Calu3 (cell line): ENCODE measurements at regions not wholly inside any gene's neighbourhood (a gene's known extent, or its start where the extent isn't known, plus 50 kb on each side); places are given as distances from the start of the nearest gene placed in this dataset.

Experiments
- BruUV-seq: library from RNA; stranded (reverse); fragments of 400-500 nt; replicated peaks from 2 replicates; lab custom pipeline; 2021; lab: Mats Ljungman, UMichigan
- CTCF ChIA-PET: fragments of 300-600 bp; sonication (Branson Sonifier 250); formaldehyde crosslinking; loops from one replicate; lab custom pipeline; 2022; ENCODE audit warnings: antibody characterized with exemption; lab: Charles Lee
- DNase-seq: peaks from one replicate; pipeline ENCODE4 v3.0.0; 2022
- H3K27ac Mint-ChIP-seq: one replicate; pipeline ENCODE4 v1.8.0; 2022; ENCODE audit warnings: mixed read lengths; ENCODE audit not compliant: unreplicated experiment
- H3K27me3 Mint-ChIP-seq: one replicate; pipeline ENCODE4 v1.8.0; 2022; ENCODE audit warnings: mixed read lengths; ENCODE audit not compliant: unreplicated experiment
- H3K36me3 Mint-ChIP-seq: one replicate; pipeline ENCODE4 v1.8.0; 2022; ENCODE audit warnings: mild to moderate bottlenecking, moderate library complexity, mixed read lengths; ENCODE audit not compliant: insufficient read depth, unreplicated experiment
- H3K4me1 Mint-ChIP-seq: one replicate; pipeline ENCODE4 v1.8.0; 2022; ENCODE audit warnings: mild to moderate bottlenecking, low read depth, mixed read lengths; ENCODE audit not compliant: unreplicated experiment
- H3K4me3 Mint-ChIP-seq: one replicate; pipeline ENCODE4 v1.8.0; 2022; ENCODE audit warnings: mild to moderate bottlenecking, low read depth, moderate library complexity, mixed read lengths; ENCODE audit not compliant: unreplicated experiment
- H3K9me3 Mint-ChIP-seq: one replicate; pipeline ENCODE4 v1.8.0; 2022; ENCODE audit warnings: low read depth, mixed read lengths; ENCODE audit not compliant: unreplicated experiment
- CTCF ChIP-seq: fragments of 200-600 bp; IDR thresholded peaks from one replicate; pipeline ENCODE4 v1.8.0; 2022; ENCODE audit warnings: antibody characterized with exemption; ENCODE audit not compliant: unreplicated experiment
- intact Hi-C: fragments of 100-400 bp; cut with micrococcal nuclease; formaldehyde crosslinking; loops from one replicate; pipeline ENCODE4 v1.10.0; 2022; ENCODE audit not compliant: unreplicated experiment

GRCh38 chr9:84490206-84490841 lies 149.8 kb upstream of the SLC28A3 start:
- intact Hi-C loops, result no loop called here
- H3K27ac Mint-ChIP-seq, result no peak overlapping the region
- H3K27me3 Mint-ChIP-seq, result peaks cover 15% of the 10 kb centered on the region
- no TSS peak for BruUV-seq
- no peaks in the 10 kb centered on the region for H3K36me3 Mint-ChIP-seq
- H3K4me3 Mint-ChIP-seq, result no peak overlapping the region
- DNase-seq, result no peak
- TF ChIP-seq CTCF, result no peak
- H3K9me3 Mint-ChIP-seq, result peaks cover 4% of the 10 kb centered on the region
- CTCF ChIA-PET, result no interaction called here
- no peaks in the 10 kb centered on the region for H3K4me1 Mint-ChIP-seq

- DNase-seq, result no peak
- TF ChIP-seq CTCF, result no peak
- no peak overlapping the region for H3K27ac Mint-ChIP-seq
- no peak overlapping the region for H3K4me3 Mint-ChIP-seq
- BruUV-seq, result no TSS peak
- CTCF ChIA-PET, result interaction anchor here (0.6 kb wide), 1 partner anchor 1002 kb away, joined by 3 read pairs; no protein-coding TSS in a partner anchor
- intact Hi-C loops, result no loop called here
- H3K27me3 Mint-ChIP-seq, result peaks cover 15% of the 10 kb centered on the region
- no peaks in the 10 kb centered on the region for H3K4me1 Mint-ChIP-seq
- H3K9me3 Mint-ChIP-seq, result peaks cover under 1% of the 10 kb centered on the region
- H3K36me3 Mint-ChIP-seq, result no peaks in the 10 kb centered on the region
Measured at GRCh38 chr9:84490842-84491325, 150.3 kb upstream of the SLC28A3 start.

GRCh38 chr9:84492366-84493159 lies 152.0 kb upstream of the SLC28A3 start:
- TF ChIP-seq CTCF, result no peak
- Mint-ChIP-seq H3K27ac (no peak overlapping the region), H3K36me3 (no peaks in the 10 kb centered on the region), H3K27me3 (peaks cover 15% of the 10 kb centered on the region), H3K4me1 (no peaks in the 10 kb centered on the region), H3K9me3 (no peaks in the 10 kb centered on the region), H3K4me3 (no peak overlapping the region)
- no TSS peak for BruUV-seq
- no peak for DNase-seq
- CTCF ChIA-PET, result no interaction called here
- intact Hi-C loops, result no loop called here

DNA sequence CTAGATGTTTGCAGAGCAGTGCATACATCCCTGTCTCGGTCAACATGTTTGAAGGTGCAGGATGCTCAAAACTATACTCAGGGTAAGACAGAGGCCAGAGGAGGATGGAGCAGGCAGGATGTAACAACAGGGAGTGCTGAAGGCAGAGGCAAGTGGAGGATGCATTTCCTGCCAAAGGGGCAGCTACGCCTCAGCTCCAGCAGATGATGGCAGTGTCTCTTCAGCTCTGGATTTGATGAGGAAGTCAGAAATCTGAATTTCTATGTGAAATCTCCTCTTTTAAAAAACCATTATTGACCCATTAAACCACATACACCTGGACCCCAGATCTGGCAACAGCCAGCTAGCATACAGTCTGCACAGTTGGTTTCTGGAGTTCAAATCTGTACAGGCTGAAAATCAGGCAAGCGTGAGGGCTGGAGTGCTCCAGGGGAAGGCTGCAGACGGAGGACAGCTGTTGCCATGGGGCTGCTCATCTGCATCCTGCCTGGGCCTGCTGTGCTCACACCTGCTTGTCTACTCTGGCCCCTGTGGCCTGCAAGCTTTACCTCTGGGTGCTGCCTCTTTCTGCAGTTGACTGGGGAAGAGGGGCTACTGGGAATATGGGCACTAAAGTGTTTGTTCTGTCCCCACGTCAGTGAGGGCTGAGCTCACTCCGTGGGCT lies 152.9 kb upstream of the SLC28A3 start:
- no peaks in the 10 kb centered on the region for H3K36me3 Mint-ChIP-seq
- H3K9me3 Mint-ChIP-seq, result no peaks in the 10 kb centered on the region
- intact Hi-C loops, result no loop called here
- no peak for DNase-seq
- peaks cover 15% of the 10 kb centered on the region for H3K27me3 Mint-ChIP-seq
- no TSS peak for BruUV-seq
- CTCF ChIA-PET, result no interaction called here
- no peak overlapping the region for H3K27ac Mint-ChIP-seq
- H3K4me3 Mint-ChIP-seq, result no peak overlapping the region
- H3K4me1 Mint-ChIP-seq, result no peaks in the 10 kb centered on the region
- no peak for TF ChIP-seq CTCF
